H1 (cell line): ENCODE measurements at regions not wholly inside any gene's neighbourhood (a gene's known extent, or its start where the extent isn't known, plus 50 kb on each side); places are given as distances from the start of the nearest gene placed in this dataset.

Experiments used
- CTCF ChIA-PET: fragments of 300-600 bp; sonication (Branson Sonifier 250); formaldehyde crosslinking; loops from one replicate; lab custom pipeline; 2021; ENCODE audit not compliant: partially characterized antibody; lab: Charles Lee
- POLR2A ChIA-PET: fragments of 300-600 bp; sonication (Branson Sonifier 250); formaldehyde crosslinking; loops from one replicate; lab custom pipeline; 2021; ENCODE audit warnings: inconsistent platforms; ENCODE audit not compliant: partially characterized antibody; lab: Charles Lee
- DNase-seq, 2 experiments: peaks; one replicate each; pipeline versions ENCODE4 v3.0.0 to v3.0.0-alpha.2; 2010 to 2022; ENCODE audit warnings: low spot score in 2 of 2, low read depth in 1 of 2, mixed read lengths in 1 of 2
- FAIRE-seq: peaks from 2 replicates; lab custom pipeline; 2011; peaks lifted over from hg19 to GRCh38; lab: Jason Lieb, UNC
- H2AFZ ChIP-seq: 2 replicates; pipeline ENCODE4 v1.8.1; 2012; ENCODE audit warnings: low read length, inconsistent platforms
- H2AK5ac ChIP-seq: 2 replicates; pipeline ENCODE4 v1.6.1; 2013; ENCODE audit warnings: low read depth, low read length
- H2BK120ac ChIP-seq: replicated peaks from 2 replicates; pipeline ENCODE3; 2013; ENCODE audit warnings: low read depth, low read length, inconsistent platforms
- H2BK12ac ChIP-seq: 2 replicates; pipeline ENCODE4 v1.6.1; 2013; ENCODE audit warnings: low read depth, low read length
- H2BK15ac ChIP-seq: 2 replicates; pipeline ENCODE4 v1.6.1; 2013; ENCODE audit warnings: low read length
- H2BK20ac ChIP-seq: 2 replicates; pipeline ENCODE4 v1.6.1; 2013; ENCODE audit warnings: low read length
- H2BK5ac ChIP-seq: 2 replicates; pipeline ENCODE4 v1.6.1; 2013; ENCODE audit warnings: low read depth, low read length
- H3K14ac ChIP-seq: 2 replicates; pipeline ENCODE4 v1.6.1; 2013; ENCODE audit warnings: inconsistent platforms; ENCODE audit not compliant: insufficient read length
- H3K18ac ChIP-seq: 2 replicates; pipeline ENCODE4 v1.6.1; 2013; ENCODE audit warnings: low read length; ENCODE audit errors: extremely low read depth
- H3K23ac ChIP-seq: 2 replicates; pipeline ENCODE4 v1.6.1; 2013; ENCODE audit warnings: inconsistent platforms; ENCODE audit not compliant: insufficient read length
- H3K23me2 ChIP-seq: 2 replicates; pipeline ENCODE4 v1.6.1; 2013; ENCODE audit warnings: low read depth, low read length
- H3K27ac ChIP-seq: 2 replicates; pipeline ENCODE4 v1.6.1; 2011; ENCODE audit warnings: low read depth, low read length, inconsistent platforms
- H3K27me3 ChIP-seq, 4 experiments: replicated peaks in 1 of 4; 1 replicate in 1 of 4; 2 replicates in 3 of 4; pipeline versions ENCODE4 v1.6.1 to v1.8.1; 2011 to 2013; ENCODE audit warnings: low read length in 3 of 4, mild to moderate bottlenecking in 3 of 4, inconsistent platforms in 2 of 4, mixed read lengths in 2 of 4, moderate library complexity in 1 of 4; ENCODE audit not compliant: control insufficient read depth in 3 of 4, insufficient read depth in 3 of 4; ENCODE audit errors: extremely low read depth in 1 of 4
- H3K36me3 ChIP-seq, 4 experiments: 2 replicates each; pipeline versions ENCODE4 v1.6.1 to v1.8.1; 2011 to 2013; ENCODE audit warnings: mild to moderate bottlenecking in 4 of 4, low read length in 3 of 4, moderate library complexity in 2 of 4, control low read depth in 1 of 4, inconsistent platforms in 1 of 4; ENCODE audit not compliant: insufficient read depth in 4 of 4, control insufficient read depth in 2 of 4
- H3K4ac ChIP-seq: replicated peaks from 2 replicates; pipeline ENCODE3; 2013; ENCODE audit warnings: low read length, low read depth, mixed read lengths, inconsistent platforms; ENCODE audit not compliant: insufficient read length
- H3K4me1 ChIP-seq, 4 experiments: replicated peaks in 1 of 4; 1 replicate in 1 of 4; 2 replicates in 3 of 4; pipeline versions ENCODE4 v1.6.1 to v1.8.1; 2011 to 2013; ENCODE audit warnings: low read length in 3 of 4, inconsistent platforms in 2 of 4, mixed read lengths in 1 of 4; ENCODE audit not compliant: insufficient read depth in 4 of 4, control insufficient read depth in 3 of 4
- H3K4me2 ChIP-seq, 2 experiments: 2 replicates each; pipeline versions ENCODE4 v1.6.1 to v1.8.1; 2011 to 2013; ENCODE audit warnings: low read depth in 2 of 2, low read length in 2 of 2, control low read depth in 1 of 2, inconsistent platforms in 1 of 2, mild to moderate bottlenecking in 1 of 2; ENCODE audit not compliant: insufficient read depth in 1 of 2
- H3K4me3 ChIP-seq, 4 experiments: fragments of 200-600, 300-600 bp in 1 of 4; sonication (generic), shearing (Covaris generic), sonication (Bioruptor Twin) in 1 of 4; 2 replicates each; pipeline versions ENCODE4 v1.5.1 to v1.8.1; 2011 to 2016; ENCODE audit warnings: low read length in 4 of 4, low read depth in 3 of 4, control low read depth in 2 of 4, inconsistent platforms in 2 of 4, mild to moderate bottlenecking in 2 of 4, mixed read lengths in 1 of 4, moderate library complexity in 1 of 4; ENCODE audit not compliant: insufficient read depth in 2 of 4; ENCODE audit errors: extremely low read depth in 1 of 4
- H3K56ac ChIP-seq: replicated peaks from 2 replicates; pipeline ENCODE3; 2013; ENCODE audit warnings: low read depth, mild to moderate bottlenecking, mixed read lengths, low read length, inconsistent platforms; ENCODE audit not compliant: insufficient read length
- H3K79me1 ChIP-seq: 2 replicates; pipeline ENCODE4 v1.6.1; 2013; ENCODE audit warnings: low read depth, low read length, control low read depth
- H3K79me2 ChIP-seq, 2 experiments: 2 replicates each; pipeline versions ENCODE4 v1.6.1 to v1.8.1; 2012 to 2013; ENCODE audit warnings: low read length in 2 of 2, mild to moderate bottlenecking in 2 of 2, inconsistent platforms in 1 of 2; ENCODE audit not compliant: insufficient read depth in 2 of 2, control insufficient read depth in 1 of 2
- H3K9ac ChIP-seq, 4 experiments: replicated peaks in 1 of 4; 1 replicate in 1 of 4; 2 replicates in 3 of 4; pipeline versions ENCODE4 v1.6.1 to v1.8.1; 2011 to 2013; ENCODE audit warnings: low read depth in 3 of 4, low read length in 3 of 4, control low read depth in 2 of 4, mild to moderate bottlenecking in 2 of 4, moderate library complexity in 2 of 4, inconsistent platforms in 1 of 4; ENCODE audit errors: extremely low read depth in 1 of 4
- H3K9me3 ChIP-seq, 2 experiments: 2 replicates each; pipeline versions ENCODE4 v1.6.1 to v1.8.1; 2012 to 2013; ENCODE audit warnings: mild to moderate bottlenecking in 2 of 2, moderate library complexity in 2 of 2, control low read depth in 1 of 2, inconsistent platforms in 1 of 2, low read depth in 1 of 2, low read length in 1 of 2, mixed read lengths in 1 of 2; ENCODE audit not compliant: insufficient read depth in 2 of 2
- H4K20me1 ChIP-seq, 2 experiments: replicated peaks in 1 of 2; 2 replicates each; pipeline versions ENCODE3 to v1.8.1; 2011 to 2013; ENCODE audit warnings: inconsistent platforms in 2 of 2, low read length in 2 of 2, mild to moderate bottlenecking in 1 of 2; ENCODE audit not compliant: insufficient read depth in 2 of 2, control insufficient read depth in 1 of 2
- H4K5ac ChIP-seq: 2 replicates; pipeline ENCODE4 v1.6.1; 2013; ENCODE audit warnings: low read length, low read depth, mixed read lengths, inconsistent platforms; ENCODE audit not compliant: insufficient read length
- H4K8ac ChIP-seq: 2 replicates; pipeline ENCODE4 v1.8.0; 2013; ENCODE audit warnings: mild to moderate bottlenecking, moderate library complexity, low read length, inconsistent platforms; ENCODE audit not compliant: insufficient read depth; ENCODE audit errors: extremely low read depth
- H4K91ac ChIP-seq: replicated peaks from 2 replicates; pipeline ENCODE3; 2013; ENCODE audit warnings: low read length, mixed read lengths, inconsistent platforms; ENCODE audit not compliant: insufficient read length
- JUN ChIP-seq: IDR thresholded peaks from 2 replicates; pipeline ENCODE4 v1.6.1; 2011; ENCODE audit warnings: low read depth, mild to moderate bottlenecking, improper control_type of control experiment, low read length
- JUND ChIP-seq: IDR thresholded peaks from 2 replicates; pipeline ENCODE4 v1.6.1; 2011; ENCODE audit warnings: mild to moderate bottlenecking, improper control_type of control experiment, low read length
- NRF1 ChIP-seq: IDR thresholded peaks from 2 replicates; pipeline ENCODE4 v1.6.1; 2011; ENCODE audit warnings: mild to moderate bottlenecking, low read depth, low read length, improper control_type of control experiment
- POLR2AphosphoS5 ChIP-seq: IDR thresholded peaks from 2 replicates; pipeline ENCODE4 v1.6.1; 2011; ENCODE audit warnings: low read depth, low read length
- POU5F1 ChIP-seq: IDR thresholded peaks from 2 replicates; pipeline ENCODE4 v1.6.1; 2011; ENCODE audit warnings: low read depth, mild to moderate bottlenecking, low read length, moderate library complexity
- SIN3A ChIP-seq, 2 experiments: IDR thresholded peaks in 1 of 2; conservative IDR thresholded peaks in 1 of 2; 2 replicates each; pipeline ENCODE4 v1.6.1; 2011 to 2012; ENCODE audit warnings: low read length in 2 of 2, improper control_type of control experiment in 1 of 2, low read depth in 1 of 2, mild to moderate bottlenecking in 1 of 2
- SP4 ChIP-seq: IDR thresholded peaks from 2 replicates; pipeline ENCODE4 v1.6.1; 2012; ENCODE audit warnings: low read length, inconsistent platforms
- YY1 ChIP-seq: IDR thresholded peaks from 2 replicates; pipeline ENCODE4 v1.6.1; 2011; ENCODE audit warnings: low read depth, mild to moderate bottlenecking, low read length
- WGBS, 2 experiments: shearing (Covaris generic) in 1 of 2; methylation state at CpG; one replicate each; pipeline versions ENCODE4 v1.1.6 to v1.1.7; 2013 to 2015; ENCODE audit warnings: low lambda C conversion rate in 2 of 2, mixed read lengths in 2 of 2, inconsistent platforms in 1 of 2, low coverage in 1 of 2, missing lambda C conversion rate in 1 of 2; ENCODE audit not compliant: insufficient replicate concordance in 2 of 2, insufficient coverage in 1 of 2, insufficient read length in 1 of 2; ENCODE audit errors: extremely low coverage in 1 of 2, missing lambda C conversion rate in 1 of 2; 5-methylcytosine and 5-hydroxymethylcytosine counted together

DNA sequence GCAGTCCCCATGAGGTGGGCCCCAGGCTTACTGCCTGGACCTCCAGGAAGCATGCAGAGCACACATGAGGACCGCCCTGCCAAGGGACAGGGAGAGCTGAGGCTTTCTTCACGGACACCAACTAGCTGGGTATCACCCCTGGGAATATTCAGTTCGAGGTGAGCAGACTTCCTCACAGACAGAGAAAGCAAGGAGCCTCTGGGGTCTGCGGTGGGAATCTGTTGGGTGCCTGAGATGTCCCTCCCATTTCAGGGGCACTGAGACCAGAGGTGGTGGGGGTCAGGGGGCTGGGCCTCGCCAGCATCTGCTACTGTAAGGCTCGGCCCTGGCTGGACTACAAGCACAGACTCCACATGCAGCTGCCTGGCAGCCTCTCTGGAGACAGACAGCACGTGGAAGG lies 74.3 kb upstream of the SYNDIG1 start:
- Histone ChIP-seq H3K4ac (no peak overlapping the region), H3K4me2 (no peak overlapping the region), H2BK12ac (no peak overlapping the region), H2AK5ac (no peak overlapping the region), H3K56ac (no peak overlapping the region), H4K8ac (no peak overlapping the region), H3K27me3 (no peaks in the 10 kb centered on the region; a peak in 1 of 7 replicates), H3K18ac (no peak overlapping the region), H3K9me3 (no peaks in the 10 kb centered on the region), H3K23me2 (no peaks in the 10 kb centered on the region; the same call in 1 of the 2 replicates), H2BK20ac (no peak overlapping the region), H3K79me2 (no peaks in the 10 kb centered on the region), H3K4me1 (no peaks in the 10 kb centered on the region), H4K91ac (no peak overlapping the region), H2BK120ac (no peak overlapping the region), H3K14ac (no peak overlapping the region), H3K79me1 (no peaks in the 10 kb centered on the region), H4K20me1 (no peaks in the 10 kb centered on the region), H3K23ac (no peak overlapping the region), H4K5ac (no peak overlapping the region), H3K9ac (no peak overlapping the region), H3K27ac (no peak overlapping the region), H2AFZ (no peak overlapping the region), H3K36me3 (no peaks in the 10 kb centered on the region), H3K4me3 (no peak overlapping the region), H2BK15ac (no peak overlapping the region), H2BK5ac (no peak overlapping the region)
- TF ChIP-seq JUN (no peak), YY1 (no peak), POLR2AphosphoS5 (no peak), NRF1 (no peak), SP4 (no peak), POU5F1 (no peak), JUND (no peak), SIN3A (conservative IDR thresholded peaks at IDR 0.05 in 1 of 2, IDR thresholded peaks at IDR 0.05 in 1 of 2; ENCODE audit: low read depth in 1 of 2, low read length in 2 of 2) (no peak)
- DNase-seq (no peak), FAIRE-seq (no peak)
- WGBS, 2 experiments = 77% methylated on average over 6 of the region's 7 CpGs; no CpG with 5 or more reads in 1 of the 2 experiments
- POLR2A ChIA-PET = no interaction called here
- CTCF ChIA-PET = no interaction called here
